ENCODE measurements at regions not wholly inside any gene's neighbourhood (a gene's known extent, or its start where the extent isn't known, plus 50 kb on each side); places are given as distances from the start of the nearest gene placed in this dataset.

- TF ChIP-seq CTCF (IDR thresholded peaks at IDR 0.05) (no peak), POLR2A (IDR thresholded peaks at IDR 0.05) (no peak)
- no peak for DNase-seq (ENCODE audit: extremely low spot score in 2 of 2)
These were observed 1282.3 kb upstream of the TENM3 start for GRCh38 chr4:180960743-180961401.

GRCh38 chr4:180962268-180962667 lies 1280.9 kb upstream of the TENM3 start:
- no peaks in the 10 kb centered on the region for H3K9me3 ChIP-seq
- intact Hi-C loops (cut with DNase I) = no loop called here
- DNase-seq (ENCODE audit: extremely low spot score in 2 of 2) = no peak

More at GRCh38 chr4:180960743-180961401, 1282.3 kb upstream of the TENM3 start:
- intact Hi-C loops (cut with DNase I) = no loop called here
- Histone ChIP-seq H3K36me3 (no peaks in the 10 kb centered on the region), H3K4me1 (no peaks in the 10 kb centered on the region), H3K9me3 (no peaks in the 10 kb centered on the region), H3K27ac (no peak overlapping the region), H3K27me3 (no peaks in the 10 kb centered on the region), H3K4me3 (no peak overlapping the region)

GRCh38 chr4:180966312-180966711 lies 1276.9 kb upstream of the TENM3 start:
- intact Hi-C loops (cut with DNase I) = no loop called here
- Histone ChIP-seq H3K36me3 (no peaks in the 10 kb centered on the region), H3K4me3 (no peak overlapping the region), H3K27ac (no peak overlapping the region), H3K27me3 (no peaks in the 10 kb centered on the region), H3K4me1 (no peaks in the 10 kb centered on the region), H3K9me3 (no peaks in the 10 kb centered on the region)
- TF ChIP-seq CTCF (IDR thresholded peaks at IDR 0.05) = no peak
- no peak for TF ChIP-seq POLR2AphosphoS5 (IDR thresholded peaks at IDR 0.05; ENCODE audit: insufficient read depth in 1 of 2, low read depth in 1 of 2)
- no peak for TF ChIP-seq POLR2A (IDR thresholded peaks at IDR 0.05)
- no peak for DNase-seq (ENCODE audit: extremely low spot score in 2 of 2)

More at GRCh38 chr4:180962268-180962667, 1280.9 kb upstream of the TENM3 start:
- no peaks in the 10 kb centered on the region for H3K36me3 ChIP-seq
- no peak for TF ChIP-seq POLR2A (IDR thresholded peaks at IDR 0.05)
- no peak for TF ChIP-seq POLR2AphosphoS5 (IDR thresholded peaks at IDR 0.05; ENCODE audit: insufficient read depth in 1 of 2, low read depth in 1 of 2)
- TF ChIP-seq CTCF (IDR thresholded peaks at IDR 0.05) = no peak
- no peak overlapping the region for H3K27ac ChIP-seq
- H3K27me3 ChIP-seq = no peaks in the 10 kb centered on the region
- H3K4me1 ChIP-seq = no peaks in the 10 kb centered on the region
- H3K4me3 ChIP-seq = no peak overlapping the region

- TF ChIP-seq POLR2AphosphoS5 (IDR thresholded peaks at IDR 0.05; ENCODE audit: insufficient read depth in 1 of 2, low read depth in 1 of 2) = no peak
- TF ChIP-seq CTCF (IDR thresholded peaks at IDR 0.05) = no peak
- TF ChIP-seq POLR2A (IDR thresholded peaks at IDR 0.05) = no peak
- no peaks in the 10 kb centered on the region for H3K27me3 ChIP-seq
- no peaks in the 10 kb centered on the region for H3K9me3 ChIP-seq
- DNase-seq (ENCODE audit: extremely low spot score in 2 of 2) = no peak
- no peaks in the 10 kb centered on the region for H3K4me1 ChIP-seq
- no peaks in the 10 kb centered on the region for H3K36me3 ChIP-seq
- H3K27ac ChIP-seq = no peak overlapping the region
- H3K4me3 ChIP-seq = no peak overlapping the region
- intact Hi-C loops (cut with DNase I) = no loop called here
These were observed 1275.3 kb upstream of the TENM3 start for GRCh38 chr4:180967936-180968335.

- no peaks in the 10 kb centered on the region for H3K4me1 ChIP-seq
- H3K4me3 ChIP-seq = no peak overlapping the region
- H3K27me3 ChIP-seq = no peaks in the 10 kb centered on the region
- no peak for DNase-seq (ENCODE audit: extremely low spot score in 2 of 2)
- H3K36me3 ChIP-seq = no peaks in the 10 kb centered on the region
- H3K9me3 ChIP-seq = no peaks in the 10 kb centered on the region
- H3K27ac ChIP-seq = no peak overlapping the region
- intact Hi-C loops (cut with DNase I) = no loop called here
- TF ChIP-seq POLR2A (IDR thresholded peaks at IDR 0.05) = no peak
- TF ChIP-seq CTCF (IDR thresholded peaks at IDR 0.05) = no peak
- no peak for TF ChIP-seq POLR2AphosphoS5 (IDR thresholded peaks at IDR 0.05; ENCODE audit: insufficient read depth in 1 of 2, low read depth in 1 of 2)
These were observed 1269.3 kb upstream of the TENM3 start for GRCh38 chr4:180973894-180974293.

Data from vagina (tissue), 2 donors.